H1 (cell line): ENCODE measurements at regions not wholly inside any gene's neighbourhood (a gene's known extent, or its start where the extent isn't known, plus 50 kb on each side); places are given as distances from the start of the nearest gene placed in this dataset.

ENCODE experiments used
- EP300 ChIP-seq, 2 experiments: IDR thresholded peaks; 1 replicate in 1 of 2; 2 replicates in 1 of 2; pipeline ENCODE4 v1.6.1; 2011 to 2012; ENCODE audit warnings: low read depth in 2 of 2, low read length in 2 of 2, mild to moderate bottlenecking in 2 of 2, borderline replicate concordance in 1 of 2, inconsistent platforms in 1 of 2, moderate library complexity in 1 of 2
- SAP30 ChIP-seq: fragments of 300-600 bp; sonication (generic); IDR thresholded peaks from 2 replicates; pipeline ENCODE4 v1.7.1; 2012; ENCODE audit warnings: low read length, moderate library complexity, mild to moderate bottlenecking, inconsistent platforms; ENCODE audit not compliant: insufficient read depth, insufficient replicate concordance
- TAF7 ChIP-seq: optimal IDR thresholded peaks from 2 replicates; pipeline ENCODE3; 2011; ENCODE audit warnings: low read depth, mild to moderate bottlenecking, inconsistent platforms, low read length, moderate library complexity, borderline replicate concordance
- USF2 ChIP-seq: IDR thresholded peaks from 2 replicates; pipeline ENCODE4 v1.6.1; 2011; ENCODE audit warnings: low read length, improper control_type of control experiment

GRCh38 chr2:226641008-226641407 lies 158.6 kb downstream of the IRS1 start (continued):
- TF ChIP-seq USF2 = no peak
- no peak for TF ChIP-seq SAP30
- no peak for TF ChIP-seq TAF7
- no peak for TF ChIP-seq EP300 (IDR thresholded peaks at IDR 0.05; ENCODE audit: borderline replicate concordance in 1 of 2, low read depth in 2 of 2, low read length in 2 of 2)
